ENCODE measurements at regions not wholly inside any gene's neighbourhood (a gene's known extent, or its start where the extent isn't known, plus 50 kb on each side); places are given as distances from the start of the nearest gene placed in this dataset.
A peak's percentile ranks its signal among the peaks of the same experiment; 100 is the strongest.
"Not testable (repeated sequence)": the region's sequence is repeated elsewhere in the genome, so short reads cannot be mapped to it uniquely, and the experiment has no call there.

- peak overlapping the region; percentile 12 for H3K4me3 Mint-ChIP-seq (ENCODE audit: unreplicated experiment)
- not testable (repeated sequence) for H3K4me1 Mint-ChIP-seq (ENCODE audit: unreplicated experiment); DNase-seq (ENCODE audit: low spot score); H3K27ac Mint-ChIP-seq (ENCODE audit: unreplicated experiment); H3K27me3 Mint-ChIP-seq (ENCODE audit: unreplicated experiment)
- peaks cover 29% of the 10 kb centered on the region for H3K36me3 Mint-ChIP-seq (ENCODE audit: low read depth, unreplicated experiment)
- H3K9me3 Mint-ChIP-seq (ENCODE audit: unreplicated experiment) = peaks cover 27% of the 10 kb centered on the region
These were observed 283.4 kb upstream of the MTPN start for GRCh38 chr7:136260591-136260990.

GRCh38 chr7:136259074-136259473 lies 281.9 kb upstream of the MTPN start:
- Mint-ChIP-seq H3K4me3 (ENCODE audit: unreplicated experiment) (no peak overlapping the region), H3K4me1 (ENCODE audit: unreplicated experiment) (no peaks in the 10 kb centered on the region)

GRCh38 chr7:136256491-136256890 lies 279.3 kb upstream of the MTPN start:
- Mint-ChIP-seq H3K9me3 (ENCODE audit: unreplicated experiment) (peaks cover 9% of the 10 kb centered on the region), H3K27ac (ENCODE audit: unreplicated experiment) (no peak overlapping the region), H3K4me3 (ENCODE audit: unreplicated experiment) (no peak overlapping the region), H3K4me1 (ENCODE audit: unreplicated experiment) (no peaks in the 10 kb centered on the region), H3K27me3 (ENCODE audit: unreplicated experiment) (no peaks in the 10 kb centered on the region), H3K36me3 (ENCODE audit: low read depth, unreplicated experiment) (peaks cover 14% of the 10 kb centered on the region)
- no peak for TF ChIP-seq CTCF (IDR thresholded peaks at IDR 0.05; ENCODE audit: unreplicated experiment)
- no peak for DNase-seq (ENCODE audit: low spot score)

More at GRCh38 chr7:136259074-136259473, 281.9 kb upstream of the MTPN start:
- H3K27ac Mint-ChIP-seq (ENCODE audit: unreplicated experiment) = no peak overlapping the region
- DNase-seq (ENCODE audit: low spot score) = no peak
- peaks cover 22% of the 10 kb centered on the region for H3K9me3 Mint-ChIP-seq (ENCODE audit: unreplicated experiment)
- no peak for TF ChIP-seq CTCF (IDR thresholded peaks at IDR 0.05; ENCODE audit: unreplicated experiment)
- peaks cover 27% of the 10 kb centered on the region for H3K36me3 Mint-ChIP-seq (ENCODE audit: low read depth, unreplicated experiment)
- H3K27me3 Mint-ChIP-seq (ENCODE audit: unreplicated experiment) = no peaks in the 10 kb centered on the region

GRCh38 chr7:136254148-136254547 lies 277.0 kb upstream of the MTPN start:
- H3K4me1 Mint-ChIP-seq (ENCODE audit: unreplicated experiment) = no peaks in the 10 kb centered on the region
- no peaks in the 10 kb centered on the region for H3K36me3 Mint-ChIP-seq (ENCODE audit: low read depth, unreplicated experiment)
- H3K27me3 Mint-ChIP-seq (ENCODE audit: unreplicated experiment) = no peaks in the 10 kb centered on the region
- H3K4me3 Mint-ChIP-seq (ENCODE audit: unreplicated experiment) = no peak overlapping the region
- DNase-seq (ENCODE audit: low spot score) = no peak
- H3K27ac Mint-ChIP-seq (ENCODE audit: unreplicated experiment) = no peak overlapping the region
- no peak for TF ChIP-seq CTCF (IDR thresholded peaks at IDR 0.05; ENCODE audit: unreplicated experiment)
- H3K9me3 Mint-ChIP-seq (ENCODE audit: unreplicated experiment) = no peaks in the 10 kb centered on the region

GRCh38 chr7:136251826-136252225 lies 274.7 kb upstream of the MTPN start:
- Mint-ChIP-seq H3K4me1 (ENCODE audit: unreplicated experiment) (no peaks in the 10 kb centered on the region), H3K4me3 (ENCODE audit: unreplicated experiment) (no peak overlapping the region), H3K27me3 (ENCODE audit: unreplicated experiment) (no peaks in the 10 kb centered on the region), H3K9me3 (ENCODE audit: unreplicated experiment) (no peaks in the 10 kb centered on the region), H3K27ac (ENCODE audit: unreplicated experiment) (no peak overlapping the region), H3K36me3 (ENCODE audit: low read depth, unreplicated experiment) (no peaks in the 10 kb centered on the region)
- DNase-seq (ENCODE audit: low spot score) = no peak
- no peak for TF ChIP-seq CTCF (IDR thresholded peaks at IDR 0.05; ENCODE audit: unreplicated experiment)

- no peaks in the 10 kb centered on the region for H3K4me1 Mint-ChIP-seq (ENCODE audit: unreplicated experiment)
- no peak for TF ChIP-seq CTCF (IDR thresholded peaks at IDR 0.05; ENCODE audit: unreplicated experiment)
- H3K27me3 Mint-ChIP-seq (ENCODE audit: unreplicated experiment) = no peaks in the 10 kb centered on the region
- no peak overlapping the region for H3K4me3 Mint-ChIP-seq (ENCODE audit: unreplicated experiment)
- no peaks in the 10 kb centered on the region for H3K36me3 Mint-ChIP-seq (ENCODE audit: low read depth, unreplicated experiment)
- H3K27ac Mint-ChIP-seq (ENCODE audit: unreplicated experiment) = no peak overlapping the region
- DNase-seq (ENCODE audit: low spot score) = no peak
- no peaks in the 10 kb centered on the region for H3K9me3 Mint-ChIP-seq (ENCODE audit: unreplicated experiment)
These were observed 270.1 kb upstream of the MTPN start for GRCh38 chr7:136247211-136247610.
